GM12878 (cell line): ENCODE measurements at regions not wholly inside any gene's neighbourhood (a gene's known extent, or its start where the extent isn't known, plus 50 kb on each side); places are given as distances from the start of the nearest gene placed in this dataset.

Experiments used
- BRCA1 ChIP-seq: IDR thresholded peaks from 2 replicates; pipeline ENCODE4 v1.6.1; 2011; ENCODE audit warnings: low read depth, low read length, improper control_type of control experiment
- CBX5 ChIP-seq: sonication (generic); IDR thresholded peaks from 2 replicates; pipeline ENCODE4 v1.6.1; 2016; ENCODE audit warnings: low read depth, moderate library complexity, mild to moderate bottlenecking, inconsistent platforms
- CREB1 ChIP-seq: IDR thresholded peaks from 2 replicates; pipeline ENCODE4 v1.6.1; 2012; ENCODE audit warnings: low read depth, mild to moderate bottlenecking, inconsistent platforms
- DPF2 ChIP-seq: fragments of 450-650 bp; IDR thresholded peaks from 2 replicates; pipeline ENCODE4 v1.6.1; 2017; ENCODE audit warnings: mild to moderate bottlenecking
- FOXM1 ChIP-seq: IDR thresholded peaks from 2 replicates; pipeline ENCODE4 v1.6.1; 2012; ENCODE audit warnings: low read depth, mild to moderate bottlenecking, inconsistent platforms, low read length, moderate library complexity
- GATAD2B ChIP-seq: fragments of 450-650 bp; conservative IDR thresholded peaks from 2 replicates; pipeline ENCODE4 v1.6.1; 2017; ENCODE audit warnings: low read depth, mild to moderate bottlenecking, moderate library complexity
- IKZF2 ChIP-seq, 2 experiments: fragments of 450-650 bp; IDR thresholded peaks; 2 replicates each; pipeline ENCODE4 v1.6.1; 2017; ENCODE audit warnings: mild to moderate bottlenecking in 2 of 2, moderate library complexity in 2 of 2
- MYC ChIP-seq: IDR thresholded peaks from 2 replicates; pipeline ENCODE4 v1.6.1; 2011; ENCODE audit warnings: mild to moderate bottlenecking, low read length, moderate library complexity, inconsistent platforms; ENCODE audit not compliant: insufficient read depth, insufficient replicate concordance, insufficient read length, severe bottlenecking
- NFIC ChIP-seq: IDR thresholded peaks from 2 replicates; pipeline ENCODE4 v1.6.1; 2012; ENCODE audit warnings: low read depth, mild to moderate bottlenecking, inconsistent platforms, low read length, moderate library complexity
- SMC3 ChIP-seq: IDR thresholded peaks from 2 replicates; pipeline ENCODE4 v1.6.1; 2011; ENCODE audit warnings: low read length, improper control_type of control experiment, borderline replicate concordance
- SPI1 ChIP-seq: IDR thresholded peaks from 2 replicates; pipeline ENCODE4 v1.6.1; 2011; ENCODE audit warnings: low read depth, mild to moderate bottlenecking, low read length, moderate library complexity, borderline replicate concordance; ENCODE audit not compliant: insufficient read depth
- TF ChIP-seq, protein P1 (sequence below): fragments of 450-650 bp; formaldehyde crosslinking; IDR thresholded peaks from 2 replicates; pipeline ENCODE4 v1.4.0; 2020; ENCODE audit warnings: mild to moderate bottlenecking, moderate library complexity
- TF ChIP-seq, protein P2 (sequence below): fragments of 450-650 bp; IDR thresholded peaks from 2 replicates; pipeline ENCODE4 v1.6.1; 2018; ENCODE audit warnings: mild to moderate bottlenecking, low read depth, moderate library complexity; ENCODE audit not compliant: partially characterized antibody
- TF ChIP-seq, protein P3 (sequence below): IDR thresholded peaks from 2 replicates; pipeline ENCODE4 v1.6.1; 2011; ENCODE audit warnings: mild to moderate bottlenecking, low read depth, low read length, moderate library complexity; ENCODE audit not compliant: insufficient replicate concordance
- TF ChIP-seq, protein P4 (sequence below): IDR thresholded peaks from 2 replicates; pipeline ENCODE4 v1.6.1; 2011; ENCODE audit warnings: borderline replicate concordance, low read depth, mild to moderate bottlenecking, moderate library complexity, mixed read lengths, low read length; ENCODE audit not compliant: insufficient read depth; ENCODE audit errors: extremely low read length
- TF ChIP-seq, protein P5 (sequence below): fragments of 450-650 bp; IDR thresholded peaks from 2 replicates; pipeline ENCODE4 v1.6.1; 2016; ENCODE audit warnings: mild to moderate bottlenecking, moderate library complexity, borderline replicate concordance

DNA sequence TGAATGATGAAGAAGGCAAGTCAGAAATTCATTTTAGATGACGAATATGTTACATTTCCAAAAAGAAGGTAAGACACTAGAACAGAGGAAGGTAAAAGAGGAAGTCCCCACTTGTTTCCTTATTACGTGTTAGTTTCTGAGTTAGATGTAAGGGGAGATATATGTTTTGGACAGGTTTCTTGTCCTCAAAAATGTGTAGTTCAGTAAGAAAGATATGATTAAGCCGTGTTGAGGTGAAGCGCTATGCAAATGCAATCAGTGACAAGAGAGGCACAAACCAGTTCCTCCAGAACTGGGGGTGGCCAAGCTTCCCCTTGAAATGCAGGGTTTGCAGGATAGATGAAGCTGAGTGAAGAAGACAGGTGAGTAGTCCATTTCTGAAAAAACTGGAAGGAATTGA lies 293.3 kb upstream of the RUNX1 start (continued):
- TF ChIP-seq FOXM1 (no peak), SPI1 (peak; percentile 88), SMC3 (no peak), GATAD2B (no peak), BRCA1 (no peak), DPF2 (no peak), CREB1 (0 out of 2 replicates have a peak, but pooled peaks have one; percentile 24), MYC (no peak), NFIC (peak; percentile 56), CBX5 (no peak), IKZF2 (IDR thresholded peaks at IDR 0.05) (no peak)
- TF ChIP-seq, protein P1, sequence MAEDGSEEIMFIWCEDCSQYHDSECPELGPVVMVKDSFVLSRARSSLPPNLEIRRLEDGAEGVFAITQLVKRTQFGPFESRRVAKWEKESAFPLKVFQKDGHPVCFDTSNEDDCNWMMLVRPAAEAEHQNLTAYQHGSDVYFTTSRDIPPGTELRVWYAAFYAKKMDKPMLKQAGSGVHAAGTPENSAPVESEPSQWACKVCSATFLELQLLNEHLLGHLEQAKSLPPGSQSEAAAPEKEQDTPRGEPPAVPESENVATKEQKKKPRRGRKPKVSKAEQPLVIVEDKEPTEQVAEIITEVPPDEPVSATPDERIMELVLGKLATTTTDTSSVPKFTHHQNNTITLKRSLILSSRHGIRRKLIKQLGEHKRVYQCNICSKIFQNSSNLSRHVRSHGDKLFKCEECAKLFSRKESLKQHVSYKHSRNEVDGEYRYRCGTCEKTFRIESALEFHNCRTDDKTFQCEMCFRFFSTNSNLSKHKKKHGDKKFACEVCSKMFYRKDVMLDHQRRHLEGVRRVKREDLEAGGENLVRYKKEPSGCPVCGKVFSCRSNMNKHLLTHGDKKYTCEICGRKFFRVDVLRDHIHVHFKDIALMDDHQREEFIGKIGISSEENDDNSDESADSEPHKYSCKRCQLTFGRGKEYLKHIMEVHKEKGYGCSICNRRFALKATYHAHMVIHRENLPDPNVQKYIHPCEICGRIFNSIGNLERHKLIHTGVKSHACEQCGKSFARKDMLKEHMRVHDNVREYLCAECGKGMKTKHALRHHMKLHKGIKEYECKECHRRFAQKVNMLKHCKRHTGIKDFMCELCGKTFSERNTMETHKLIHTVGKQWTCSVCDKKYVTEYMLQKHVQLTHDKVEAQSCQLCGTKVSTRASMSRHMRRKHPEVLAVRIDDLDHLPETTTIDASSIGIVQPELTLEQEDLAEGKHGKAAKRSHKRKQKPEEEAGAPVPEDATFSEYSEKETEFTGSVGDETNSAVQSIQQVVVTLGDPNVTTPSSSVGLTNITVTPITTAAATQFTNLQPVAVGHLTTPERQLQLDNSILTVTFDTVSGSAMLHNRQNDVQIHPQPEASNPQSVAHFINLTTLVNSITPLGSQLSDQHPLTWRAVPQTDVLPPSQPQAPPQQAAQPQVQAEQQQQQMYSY (CRISPR knock-in tag) = no peak
- TF ChIP-seq, protein P2, sequence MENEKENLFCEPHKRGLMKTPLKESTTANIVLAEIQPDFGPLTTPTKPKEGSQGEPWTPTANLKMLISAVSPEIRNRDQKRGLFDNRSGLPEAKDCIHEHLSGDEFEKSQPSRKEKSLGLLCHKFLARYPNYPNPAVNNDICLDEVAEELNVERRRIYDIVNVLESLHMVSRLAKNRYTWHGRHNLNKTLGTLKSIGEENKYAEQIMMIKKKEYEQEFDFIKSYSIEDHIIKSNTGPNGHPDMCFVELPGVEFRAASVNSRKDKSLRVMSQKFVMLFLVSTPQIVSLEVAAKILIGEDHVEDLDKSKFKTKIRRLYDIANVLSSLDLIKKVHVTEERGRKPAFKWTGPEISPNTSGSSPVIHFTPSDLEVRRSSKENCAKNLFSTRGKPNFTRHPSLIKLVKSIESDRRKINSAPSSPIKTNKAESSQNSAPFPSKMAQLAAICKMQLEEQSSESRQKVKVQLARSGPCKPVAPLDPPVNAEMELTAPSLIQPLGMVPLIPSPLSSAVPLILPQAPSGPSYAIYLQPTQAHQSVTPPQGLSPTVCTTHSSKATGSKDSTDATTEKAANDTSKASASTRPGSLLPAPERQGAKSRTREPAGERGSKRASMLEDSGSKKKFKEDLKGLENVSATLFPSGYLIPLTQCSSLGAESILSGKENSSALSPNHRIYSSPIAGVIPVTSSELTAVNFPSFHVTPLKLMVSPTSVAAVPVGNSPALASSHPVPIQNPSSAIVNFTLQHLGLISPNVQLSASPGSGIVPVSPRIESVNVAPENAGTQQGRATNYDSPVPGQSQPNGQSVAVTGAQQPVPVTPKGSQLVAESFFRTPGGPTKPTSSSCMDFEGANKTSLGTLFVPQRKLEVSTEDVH = no peak
- TF ChIP-seq, protein P3, sequence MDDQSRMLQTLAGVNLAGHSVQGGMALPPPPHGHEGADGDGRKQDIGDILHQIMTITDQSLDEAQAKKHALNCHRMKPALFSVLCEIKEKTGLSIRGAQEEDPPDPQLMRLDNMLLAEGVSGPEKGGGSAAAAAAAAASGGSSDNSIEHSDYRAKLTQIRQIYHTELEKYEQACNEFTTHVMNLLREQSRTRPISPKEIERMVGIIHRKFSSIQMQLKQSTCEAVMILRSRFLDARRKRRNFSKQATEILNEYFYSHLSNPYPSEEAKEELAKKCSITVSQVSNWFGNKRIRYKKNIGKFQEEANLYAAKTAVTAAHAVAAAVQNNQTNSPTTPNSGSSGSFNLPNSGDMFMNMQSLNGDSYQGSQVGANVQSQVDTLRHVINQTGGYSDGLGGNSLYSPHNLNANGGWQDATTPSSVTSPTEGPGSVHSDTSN = no peak
- TF ChIP-seq, protein P4, sequence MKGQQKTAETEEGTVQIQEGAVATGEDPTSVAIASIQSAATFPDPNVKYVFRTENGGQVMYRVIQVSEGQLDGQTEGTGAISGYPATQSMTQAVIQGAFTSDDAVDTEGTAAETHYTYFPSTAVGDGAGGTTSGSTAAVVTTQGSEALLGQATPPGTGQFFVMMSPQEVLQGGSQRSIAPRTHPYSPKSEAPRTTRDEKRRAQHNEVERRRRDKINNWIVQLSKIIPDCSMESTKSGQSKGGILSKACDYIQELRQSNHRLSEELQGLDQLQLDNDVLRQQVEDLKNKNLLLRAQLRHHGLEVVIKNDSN = no peak
- TF ChIP-seq, protein P5, sequence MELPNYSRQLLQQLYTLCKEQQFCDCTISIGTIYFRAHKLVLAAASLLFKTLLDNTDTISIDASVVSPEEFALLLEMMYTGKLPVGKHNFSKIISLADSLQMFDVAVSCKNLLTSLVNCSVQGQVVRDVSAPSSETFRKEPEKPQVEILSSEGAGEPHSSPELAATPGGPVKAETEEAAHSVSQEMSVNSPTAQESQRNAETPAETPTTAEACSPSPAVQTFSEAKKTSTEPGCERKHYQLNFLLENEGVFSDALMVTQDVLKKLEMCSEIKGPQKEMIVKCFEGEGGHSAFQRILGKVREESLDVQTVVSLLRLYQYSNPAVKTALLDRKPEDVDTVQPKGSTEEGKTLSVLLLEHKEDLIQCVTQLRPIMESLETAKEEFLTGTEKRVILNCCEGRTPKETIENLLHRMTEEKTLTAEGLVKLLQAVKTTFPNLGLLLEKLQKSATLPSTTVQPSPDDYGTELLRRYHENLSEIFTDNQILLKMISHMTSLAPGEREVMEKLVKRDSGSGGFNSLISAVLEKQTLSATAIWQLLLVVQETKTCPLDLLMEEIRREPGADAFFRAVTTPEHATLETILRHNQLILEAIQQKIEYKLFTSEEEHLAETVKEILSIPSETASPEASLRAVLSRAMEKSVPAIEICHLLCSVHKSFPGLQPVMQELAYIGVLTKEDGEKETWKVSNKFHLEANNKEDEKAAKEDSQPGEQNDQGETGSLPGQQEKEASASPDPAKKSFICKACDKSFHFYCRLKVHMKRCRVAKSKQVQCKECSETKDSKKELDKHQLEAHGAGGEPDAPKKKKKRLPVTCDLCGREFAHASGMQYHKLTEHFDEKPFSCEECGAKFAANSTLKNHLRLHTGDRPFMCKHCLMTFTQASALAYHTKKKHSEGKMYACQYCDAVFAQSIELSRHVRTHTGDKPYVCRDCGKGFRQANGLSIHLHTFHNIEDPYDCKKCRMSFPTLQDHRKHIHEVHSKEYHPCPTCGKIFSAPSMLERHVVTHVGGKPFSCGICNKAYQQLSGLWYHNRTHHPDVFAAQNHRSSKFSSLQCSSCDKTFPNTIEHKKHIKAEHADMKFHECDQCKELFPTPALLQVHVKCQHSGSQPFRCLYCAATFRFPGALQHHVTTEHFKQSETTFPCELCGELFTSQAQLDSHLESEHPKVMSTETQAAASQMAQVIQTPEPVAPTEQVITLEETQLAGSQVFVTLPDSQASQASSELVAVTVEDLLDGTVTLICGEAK = no peak
